GM18858 (cell line): ENCODE measurements at regions not wholly inside any gene's neighbourhood (a gene's known extent, or its start where the extent isn't known, plus 50 kb on each side); places are given as distances from the start of the nearest gene placed in this dataset.

Experiments used
- ATAC-seq: cut with Tn5 transposase; IDR thresholded peaks from one replicate; pipeline ENCODE4 v1.9.1; 2021; ENCODE audit not compliant: unreplicated experiment

GRCh38 chr16:85989863-85990643 is 91.1 kb downstream of the IRF8 start:
- ATAC-seq: no peak

- no peak for ATAC-seq
These were observed 91.9 kb downstream of the IRF8 start for GRCh38 chr16:85990861-85991301.

GRCh38 chr16:85991425-85991824 is 92.5 kb downstream of the IRF8 start:
- ATAC-seq: no peak

GRCh38 chr16:85991856-85992255 is 92.9 kb downstream of the IRF8 start:
- ATAC-seq: no peak

GRCh38 chr16:85992359-85992758 is 93.4 kb downstream of the IRF8 start:
- no peak for ATAC-seq

- ATAC-seq: no peak
These were observed 93.8 kb downstream of the IRF8 start for GRCh38 chr16:85992779-85993178.

GRCh38 chr16:85994492-85995490 is 95.8 kb downstream of the IRF8 start:
- ATAC-seq: no peak

- ATAC-seq: no peak
These were observed 96.8 kb downstream of the IRF8 start for GRCh38 chr16:85995541-85996423.

GRCh38 chr16:85996843-85997242 is 97.9 kb downstream of the IRF8 start:
- no peak for ATAC-seq

GRCh38 chr16:85998171-85998867 is 99.4 kb downstream of the IRF8 start:
- ATAC-seq: no peak

- ATAC-seq: no peak
These were observed 100.1 kb downstream of the IRF8 start for GRCh38 chr16:85998868-85999729.

GRCh38 chr16:85999778-86000177 is 100.8 kb downstream of the IRF8 start:
- ATAC-seq: no peak

GRCh38 chr16:86002178-86002900 is 103.4 kb downstream of the IRF8 start:
- no peak for ATAC-seq

- no peak for ATAC-seq
These were observed 108.6 kb downstream of the IRF8 start for GRCh38 chr16:86007524-86007923.

- no peak for ATAC-seq
These were observed 111.7 kb downstream of the IRF8 start for GRCh38 chr16:86010680-86011141.

GRCh38 chr16:86011532-86011931 is 112.6 kb downstream of the IRF8 start:
- ATAC-seq: no peak

- ATAC-seq: no peak
These were observed 113.3 kb downstream of the IRF8 start for GRCh38 chr16:86012221-86012620.

- no peak for ATAC-seq
These were observed 114.9 kb downstream of the IRF8 start for GRCh38 chr16:86013867-86014266.

GRCh38 chr16:86015606-86016005 is 116.6 kb downstream of the IRF8 start:
- no peak for ATAC-seq
